PC-9 (cell line): ENCODE measurements at regions not wholly inside any gene's neighbourhood (a gene's known extent, or its start where the extent isn't known, plus 50 kb on each side); places are given as distances from the start of the nearest gene placed in this dataset.

Source experiments
- BruUV-seq: library from RNA; stranded (reverse); fragments of 400-500 nt; replicated peaks from 2 replicates; lab custom pipeline; 2021; lab: Mats Ljungman, UMichigan
- CTCF ChIA-PET: fragments of 300-600 bp; sonication (Branson Sonifier 250); formaldehyde crosslinking; loops from one replicate; lab custom pipeline; 2022; ENCODE audit warnings: antibody characterized with exemption; lab: Charles Lee
- POLR2A ChIA-PET: fragments of 300-600 bp; sonication (Branson Sonifier 250); formaldehyde crosslinking; loops from one replicate; lab custom pipeline; 2022; ENCODE audit warnings: antibody characterized with exemption; ENCODE audit not compliant: unreplicated experiment; lab: Charles Lee
- DNase-seq, 2 experiments: peaks; one replicate each; pipeline versions ENCODE4 v3.0.0 to v3.0.0-alpha.2; 2015 to 2022; ENCODE audit warnings: mixed read lengths in 1 of 2
- H2AFZ ChIP-seq: fragments of 200-600 bp; sonication (generic); 2 replicates; pipeline ENCODE4 v1.8.1; 2017; ENCODE audit warnings: antibody characterized with exemption
- H3F3A ChIP-seq: fragments of 200-600 bp; sonication (generic); 2 replicates; pipeline ENCODE4 v1.8.1; 2017; ENCODE audit warnings: antibody characterized with exemption, mild to moderate bottlenecking, low read depth; ENCODE audit not compliant: insufficient read depth
- H3K27ac ChIP-seq: fragments of 200-600 bp; sonication (generic); 2 replicates; pipeline ENCODE4 v1.6.1; 2016; ENCODE audit warnings: mixed run types
- H3K27me3 ChIP-seq: fragments of 200-600 bp; sonication (generic); 2 replicates; pipeline ENCODE4 v1.6.1; 2016; ENCODE audit warnings: low read depth, mixed run types; ENCODE audit not compliant: insufficient read depth
- H3K36me3 ChIP-seq: fragments of 200-600 bp; sonication (generic); 2 replicates; pipeline ENCODE4 v1.6.1; 2016; ENCODE audit warnings: low read depth, mixed run types
- H3K4me1 ChIP-seq: fragments of 200-600 bp; sonication (generic); replicated peaks from 2 replicates; pipeline ENCODE4 v1.6.1; 2016; ENCODE audit warnings: mixed run types; ENCODE audit not compliant: insufficient read depth
- H3K4me2 ChIP-seq: fragments of 200-600 bp; sonication (generic); 2 replicates; pipeline ENCODE4 v1.6.1; 2017; ENCODE audit warnings: mixed run types
- H3K4me3 ChIP-seq: fragments of 200-600 bp; sonication (generic); 2 replicates; pipeline ENCODE4 v1.6.1; 2016; ENCODE audit warnings: mixed run types
- H3K79me2 ChIP-seq: fragments of 200-600 bp; sonication (generic); 2 replicates; pipeline ENCODE4 v1.6.1; 2017; ENCODE audit warnings: low read depth, mixed run types
- H3K9me2 ChIP-seq: fragments of 200-600 bp; sonication (generic); 2 replicates; pipeline ENCODE4 v1.8.1; 2017; ENCODE audit warnings: mild to moderate bottlenecking; ENCODE audit not compliant: insufficient read depth
- H3K9me3 ChIP-seq: fragments of 200-600 bp; sonication (generic); 2 replicates; pipeline ENCODE4 v1.8.1; 2016; ENCODE audit warnings: low read depth; ENCODE audit not compliant: insufficient read depth
- H4K20me1 ChIP-seq: fragments of 200-600 bp; sonication (generic); 2 replicates; pipeline ENCODE4 v1.8.1; 2017; ENCODE audit not compliant: insufficient read depth
- EZH2 ChIP-seq: fragments of 200-600 bp; sonication (generic); IDR thresholded peaks from 2 replicates; pipeline ENCODE4 v1.8.0; 2017; ENCODE audit warnings: antibody characterized with exemption, low read depth
- intact Hi-C: fragments of 100-400 bp; cut with micrococcal nuclease; formaldehyde crosslinking; loops from one replicate; pipeline ENCODE4 v1.10.0; 2022; ENCODE audit not compliant: unreplicated experiment
- TF ChIP-seq, protein P1 (sequence below): fragments of 200-600 bp; sonication (generic); conservative IDR thresholded peaks from 2 replicates; pipeline ENCODE4 v1.6.1; 2017; ENCODE audit warnings: mixed run types, antibody characterized with exemption, mild to moderate bottlenecking, moderate library complexity

DNA sequence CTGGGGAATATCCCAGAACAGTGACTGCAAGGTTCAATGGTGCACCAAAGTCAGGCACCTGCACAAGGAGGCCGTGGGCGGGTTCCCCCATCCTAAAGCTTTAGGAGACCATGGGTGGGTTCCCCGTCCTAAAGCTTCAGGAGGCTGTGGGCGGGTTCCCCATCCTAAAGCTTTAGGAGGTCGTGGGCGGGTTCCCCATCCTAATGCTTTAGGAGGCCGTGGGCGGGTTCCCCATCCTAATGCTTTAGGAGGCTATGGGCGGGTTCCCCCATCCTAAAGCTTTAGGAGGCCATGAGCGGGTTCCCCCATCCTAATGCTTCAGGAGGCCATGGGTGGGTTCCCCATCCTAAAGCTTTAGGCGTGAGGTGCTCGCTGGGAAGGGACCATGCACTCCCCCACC lies 313.3 kb downstream of the FOXL1 start:
- Histone ChIP-seq H3K9me2 (no peaks in the 10 kb centered on the region), H3K9me3 (no peaks in the 10 kb centered on the region), H3K4me1 (no peaks in the 10 kb centered on the region), H4K20me1 (no peaks in the 10 kb centered on the region), H2AFZ (no peak overlapping the region), H3K36me3 (no peaks in the 10 kb centered on the region), H3K4me2 (no peak overlapping the region), H3K27me3 (peaks cover 78% of the 10 kb centered on the region), H3K4me3 (no peak overlapping the region), H3K79me2 (no peaks in the 10 kb centered on the region), H3K27ac (no peak overlapping the region), H3F3A (no peaks in the 10 kb centered on the region)
- CTCF ChIA-PET = no interaction called here
- POLR2A ChIA-PET = no interaction called here
- TF ChIP-seq, protein P1, sequence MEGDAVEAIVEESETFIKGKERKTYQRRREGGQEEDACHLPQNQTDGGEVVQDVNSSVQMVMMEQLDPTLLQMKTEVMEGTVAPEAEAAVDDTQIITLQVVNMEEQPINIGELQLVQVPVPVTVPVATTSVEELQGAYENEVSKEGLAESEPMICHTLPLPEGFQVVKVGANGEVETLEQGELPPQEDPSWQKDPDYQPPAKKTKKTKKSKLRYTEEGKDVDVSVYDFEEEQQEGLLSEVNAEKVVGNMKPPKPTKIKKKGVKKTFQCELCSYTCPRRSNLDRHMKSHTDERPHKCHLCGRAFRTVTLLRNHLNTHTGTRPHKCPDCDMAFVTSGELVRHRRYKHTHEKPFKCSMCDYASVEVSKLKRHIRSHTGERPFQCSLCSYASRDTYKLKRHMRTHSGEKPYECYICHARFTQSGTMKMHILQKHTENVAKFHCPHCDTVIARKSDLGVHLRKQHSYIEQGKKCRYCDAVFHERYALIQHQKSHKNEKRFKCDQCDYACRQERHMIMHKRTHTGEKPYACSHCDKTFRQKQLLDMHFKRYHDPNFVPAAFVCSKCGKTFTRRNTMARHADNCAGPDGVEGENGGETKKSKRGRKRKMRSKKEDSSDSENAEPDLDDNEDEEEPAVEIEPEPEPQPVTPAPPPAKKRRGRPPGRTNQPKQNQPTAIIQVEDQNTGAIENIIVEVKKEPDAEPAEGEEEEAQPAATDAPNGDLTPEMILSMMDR = no peak
- TF ChIP-seq EZH2 = no peak
- DNase-seq = no peak
- BruUV-seq = no TSS peak
- intact Hi-C loops = no loop called here

DNA sequence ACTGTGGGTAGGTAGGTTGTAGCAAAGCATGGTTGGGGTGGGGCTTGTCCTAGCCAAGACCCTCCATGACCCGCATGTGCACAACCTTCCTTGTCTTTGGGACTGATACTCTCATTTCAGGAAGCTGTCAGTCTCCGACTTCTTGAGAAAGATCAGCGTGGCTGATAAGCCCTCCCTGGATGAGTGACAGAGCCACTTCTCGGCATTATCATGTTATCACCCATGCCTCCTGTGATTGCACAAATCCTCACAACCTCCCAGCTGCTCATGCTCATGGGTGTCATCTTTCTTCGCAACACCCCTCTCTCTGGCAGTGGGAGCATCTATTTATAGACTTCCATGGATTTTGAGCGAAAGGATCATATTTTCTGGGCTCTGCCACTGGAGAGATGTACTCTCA lies 314.2 kb downstream of the FOXL1 start:
- no TSS peak for BruUV-seq
- Histone ChIP-seq H3K36me3 (no peaks in the 10 kb centered on the region), H3K4me2 (no peak overlapping the region), H3K9me3 (no peaks in the 10 kb centered on the region), H3K9me2 (no peaks in the 10 kb centered on the region), H3K27me3 (peaks cover 80% of the 10 kb centered on the region), H3K27ac (no peak overlapping the region), H3K4me3 (no peak overlapping the region), H2AFZ (no peak overlapping the region), H3F3A (no peaks in the 10 kb centered on the region), H3K4me1 (no peaks in the 10 kb centered on the region), H4K20me1 (no peaks in the 10 kb centered on the region), H3K79me2 (no peaks in the 10 kb centered on the region)
- DNase-seq = no peak
- intact Hi-C loops = no loop called here
- no peak for TF ChIP-seq EZH2
- TF ChIP-seq, protein P1 = no peak
- ChIA-PET CTCF (no interaction called here), POLR2A (no interaction called here)

GRCh38 chr16:86893506-86893905 lies 315.2 kb downstream of the FOXL1 start:
- ChIA-PET CTCF (no interaction called here), POLR2A (no interaction called here)
- intact Hi-C loops = no loop called here
- TF ChIP-seq, protein P1 = no peak
- no peak for TF ChIP-seq EZH2
- no peak overlapping the region for H3K4me2 ChIP-seq
- H3K79me2 ChIP-seq = no peaks in the 10 kb centered on the region
- DNase-seq = no peak
- no peaks in the 10 kb centered on the region for H3K36me3 ChIP-seq
- peaks cover 88% of the 10 kb centered on the region for H3K27me3 ChIP-seq
- no peaks in the 10 kb centered on the region for H3K4me1 ChIP-seq
- no peak overlapping the region for H3K4me3 ChIP-seq
- no peaks in the 10 kb centered on the region for H4K20me1 ChIP-seq
- no TSS peak for BruUV-seq
- no peak overlapping the region for H3K27ac ChIP-seq
- no peaks in the 10 kb centered on the region for H3K9me2 ChIP-seq
- no peaks in the 10 kb centered on the region for H3F3A ChIP-seq
- H2AFZ ChIP-seq = no peak overlapping the region
- H3K9me3 ChIP-seq = no peaks in the 10 kb centered on the region
